CD4-positive, alpha-beta T cell treated with Interleukin-2 at 100 ng/mL for 4 hours (primary cell): ENCODE measurements at regions not wholly inside any gene's neighbourhood (a gene's known extent, or its start where the extent isn't known, plus 50 kb on each side); places are given as distances from the start of the nearest gene placed in this dataset.
"Not testable (repeated sequence)": the region's sequence is repeated elsewhere in the genome, so short reads cannot be mapped to it uniquely, and the experiment has no call there.

Experiments
- DNase-seq: peaks from one replicate; pipeline ENCODE4 v3.0.0-alpha.2; 2020; ENCODE audit warnings: low spot score

DNA sequence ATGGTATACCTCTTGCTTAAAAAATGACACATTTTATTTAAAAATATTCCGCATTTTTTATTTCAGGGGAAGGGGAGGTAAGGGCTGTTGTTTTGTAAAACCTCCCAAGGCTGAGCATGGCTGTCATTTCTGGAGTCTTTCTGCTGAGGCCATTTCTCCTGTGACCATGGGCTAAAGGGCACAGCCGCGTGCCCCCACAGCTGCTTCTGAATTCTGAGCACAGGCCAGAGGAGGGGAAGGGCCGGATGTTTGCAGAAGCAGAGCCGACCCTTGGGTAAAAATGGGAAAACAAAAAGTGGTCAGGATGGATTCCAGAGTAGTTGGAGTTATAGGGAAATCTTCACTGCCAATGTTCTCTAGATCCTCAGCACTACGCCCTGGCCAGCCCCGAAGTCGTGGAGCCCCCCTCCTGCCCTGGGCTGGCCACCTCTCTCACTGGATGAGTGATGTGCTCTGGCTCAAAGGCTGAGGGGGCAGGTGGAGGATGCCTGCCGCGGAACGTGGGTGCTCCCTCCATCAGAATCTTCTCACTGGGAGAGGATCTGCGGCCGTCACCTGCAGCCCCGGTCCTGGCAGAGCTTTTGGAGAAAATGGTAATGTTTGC, 131.3 kb upstream of the ZEB1 start:
- no peak for DNase-seq

- DNase-seq: no peak
These were observed 130.1 kb upstream of the ZEB1 start for GRCh38 chr10:31188792-31189406.

DNA sequence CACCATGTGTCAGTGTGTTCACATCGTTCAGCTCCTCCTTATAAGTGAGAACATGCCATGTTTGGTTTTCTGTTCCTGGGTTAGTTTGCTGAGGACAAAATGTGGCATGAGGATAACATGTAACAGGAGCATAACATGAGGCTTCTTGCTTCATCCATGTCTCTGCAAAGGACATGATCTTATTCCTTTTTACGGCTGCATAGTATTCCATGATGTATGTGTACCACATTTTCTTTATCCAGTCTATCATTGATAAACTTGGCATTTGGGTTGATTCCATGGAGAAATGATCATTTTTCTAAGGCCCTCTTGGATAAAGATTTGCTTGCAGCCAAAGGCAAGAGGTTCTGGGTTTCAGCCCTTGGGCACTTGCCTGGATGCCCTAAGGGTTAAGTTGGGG, 128.5 kb upstream of the ZEB1 start:
- DNase-seq: no peak

- DNase-seq: no peak
These were observed 126.5 kb upstream of the ZEB1 start for GRCh38 chr10:31192475-31192874.

- no peak for DNase-seq
These were observed 124.0 kb upstream of the ZEB1 start for GRCh38 chr10:31194986-31195385.

DNA sequence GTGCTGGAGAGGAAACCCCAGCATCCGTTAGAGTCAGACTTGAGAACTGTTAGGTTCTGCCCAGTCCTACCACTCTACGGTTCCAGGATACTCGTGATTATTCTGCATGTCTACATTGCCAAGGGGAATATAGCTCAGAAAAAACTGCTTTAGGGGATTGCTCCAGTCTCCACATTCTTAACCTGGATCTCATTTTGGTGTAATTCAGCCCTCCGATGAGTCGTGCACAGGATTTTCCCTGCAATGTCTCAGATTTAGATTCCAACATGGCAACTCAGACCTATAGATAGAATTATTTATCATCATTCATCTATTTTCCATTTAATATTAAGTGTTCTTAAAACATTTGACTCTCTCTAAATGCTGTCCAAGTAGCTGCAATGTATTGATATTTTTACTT, 121.1 kb upstream of the ZEB1 start:
- no peak for DNase-seq

DNA sequence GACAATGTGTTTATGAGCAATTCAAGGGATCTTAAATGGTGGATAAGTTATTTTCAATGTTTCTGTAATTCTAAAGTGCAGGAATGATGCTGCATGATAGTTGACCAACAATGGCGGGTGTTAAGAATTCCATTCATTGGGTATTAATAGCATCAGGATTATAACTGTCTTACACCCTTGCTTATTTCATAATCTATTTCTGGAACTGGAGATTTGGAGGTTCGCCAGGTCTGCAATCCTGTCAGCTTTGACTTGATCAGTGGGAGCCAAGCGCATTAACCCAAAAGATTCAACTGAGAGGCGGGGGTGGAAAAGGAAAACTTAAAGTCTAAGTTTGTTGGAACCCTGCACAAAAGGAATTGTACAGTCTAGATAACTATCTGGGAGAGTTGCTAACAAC, 114.9 kb upstream of the ZEB1 start:
- no peak for DNase-seq

- DNase-seq: no peak
These were observed 111.4 kb upstream of the ZEB1 start for GRCh38 chr10:31207636-31208035.

GRCh38 chr10:31209478-31209877, 109.5 kb upstream of the ZEB1 start:
- no peak for DNase-seq

DNA sequence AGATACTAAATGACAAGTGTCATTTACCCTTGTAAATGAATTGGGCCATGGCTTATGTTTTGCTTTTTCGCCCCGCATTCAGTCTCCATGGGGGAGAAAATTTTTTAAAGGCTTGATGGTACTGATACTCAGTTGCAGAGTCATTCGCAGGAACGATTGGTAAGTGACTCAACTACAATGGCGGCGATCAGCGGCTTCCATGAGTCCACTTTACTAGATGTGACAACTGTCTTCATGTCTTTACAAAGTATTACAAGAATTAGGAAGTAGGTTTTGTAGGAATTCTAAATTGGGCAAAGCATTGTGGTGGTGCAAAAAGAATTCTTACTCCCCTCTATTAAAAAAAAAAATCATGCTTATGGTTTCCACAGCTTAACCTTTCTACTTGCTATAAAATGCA, 108.8 kb upstream of the ZEB1 start:
- DNase-seq: no peak

GRCh38 chr10:31213959-31214358, 105.1 kb upstream of the ZEB1 start:
- DNase-seq: no peak

DNA sequence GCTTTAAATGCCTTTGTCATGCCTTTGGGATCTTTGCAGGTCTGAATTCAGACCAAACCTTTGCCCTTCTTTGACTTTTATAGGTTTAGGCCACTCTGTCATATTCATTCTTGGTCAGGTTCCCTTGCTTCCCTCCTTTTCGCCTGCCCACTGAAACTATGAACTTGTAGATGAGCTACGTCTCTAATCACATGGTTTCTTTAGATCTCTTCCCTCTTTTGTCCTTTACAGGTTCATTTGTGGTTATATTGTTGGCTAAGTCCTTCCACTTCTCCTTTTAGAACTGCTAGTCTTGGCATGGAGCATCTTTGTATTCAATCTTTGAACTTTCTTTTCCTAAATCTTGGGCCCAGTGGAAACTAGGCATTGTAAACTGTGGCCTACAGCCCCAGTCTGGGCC, 104.0 kb upstream of the ZEB1 start:
- no peak for DNase-seq

DNA sequence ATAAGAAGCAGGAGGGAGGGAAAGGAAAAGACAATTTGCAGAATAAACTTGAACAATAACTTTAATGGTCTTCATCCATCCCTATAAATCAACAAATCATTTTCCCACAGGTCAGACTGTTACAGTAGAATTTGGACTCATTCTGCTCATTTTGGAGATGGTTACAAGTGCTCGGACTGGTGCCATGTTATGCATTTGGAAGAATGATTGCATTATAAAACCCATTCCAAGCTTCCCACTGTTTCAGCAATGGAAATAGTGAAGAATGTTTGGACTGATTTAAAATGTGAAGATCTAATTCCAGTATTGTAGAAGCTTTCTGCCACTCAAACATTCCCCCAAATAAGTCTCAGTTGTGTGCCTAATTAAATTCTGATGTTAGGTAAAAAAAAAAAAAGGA, 99.7 kb upstream of the ZEB1 start:
- no peak for DNase-seq

DNA sequence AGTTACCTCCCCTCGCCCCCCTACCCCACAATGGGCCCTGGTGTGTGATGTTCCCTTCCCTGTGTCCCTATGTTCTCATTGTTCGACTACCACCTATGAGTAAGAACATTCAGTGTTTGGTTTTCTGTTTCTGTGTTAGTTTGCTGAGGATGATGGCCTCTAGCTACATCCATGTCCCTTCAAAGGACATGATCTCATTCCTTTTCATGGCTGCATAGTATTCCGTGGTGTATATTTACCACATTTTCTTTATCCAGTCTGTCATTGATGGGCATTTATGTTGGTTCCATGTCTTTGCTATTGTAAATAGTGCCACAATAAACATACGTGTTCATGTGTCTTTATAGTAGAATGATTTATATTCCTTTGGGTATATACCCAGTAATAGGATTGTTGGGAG, 90.2 kb upstream of the ZEB1 start:
- not testable (repeated sequence) for DNase-seq

GRCh38 chr10:31239961-31240360, 79.1 kb upstream of the ZEB1 start:
- DNase-seq: no peak

DNA sequence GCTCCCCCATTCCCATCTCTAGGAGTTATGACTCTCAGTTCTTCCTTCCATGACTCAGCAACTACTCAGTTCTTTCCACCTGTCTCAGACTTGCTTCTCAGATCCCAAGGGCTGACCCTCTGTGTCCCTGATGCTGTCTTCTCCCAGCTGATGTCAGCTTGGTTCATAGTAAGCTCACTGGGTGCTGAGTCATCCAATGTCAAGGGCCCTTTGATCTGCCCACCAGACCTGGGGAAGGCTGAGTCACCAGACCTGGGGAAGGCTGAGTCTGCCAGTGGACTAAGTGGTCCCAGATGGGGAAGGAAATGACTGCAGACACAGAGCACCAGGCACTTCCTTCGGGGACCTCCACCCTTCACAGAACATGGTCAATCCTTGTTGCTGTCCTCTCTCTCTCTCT, 76.1 kb upstream of the ZEB1 start:
- peak; percentile 7 for DNase-seq

- DNase-seq: not testable (repeated sequence)
These were observed 67.9 kb upstream of the ZEB1 start for GRCh38 chr10:31251118-31251517.

DNA sequence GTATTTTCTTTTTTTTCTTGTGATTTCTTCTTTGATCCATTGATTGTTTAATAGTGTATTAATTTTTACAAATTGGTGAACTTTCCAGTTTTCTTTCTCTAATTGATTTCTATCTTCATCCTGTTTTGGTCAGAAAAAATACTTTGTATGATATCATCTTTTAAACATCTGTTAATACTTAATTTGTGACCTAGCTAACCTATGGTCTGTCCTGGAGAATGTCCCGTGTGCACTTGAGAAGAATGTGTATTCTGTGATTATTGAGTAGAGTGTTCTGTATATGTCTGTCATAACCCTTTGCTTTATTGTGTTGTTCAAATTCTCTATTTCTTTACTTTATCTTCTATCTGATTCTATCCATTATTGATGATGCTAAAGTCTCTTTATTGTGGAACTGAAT, 65.8 kb upstream of the ZEB1 start:
- DNase-seq: no peak

DNA sequence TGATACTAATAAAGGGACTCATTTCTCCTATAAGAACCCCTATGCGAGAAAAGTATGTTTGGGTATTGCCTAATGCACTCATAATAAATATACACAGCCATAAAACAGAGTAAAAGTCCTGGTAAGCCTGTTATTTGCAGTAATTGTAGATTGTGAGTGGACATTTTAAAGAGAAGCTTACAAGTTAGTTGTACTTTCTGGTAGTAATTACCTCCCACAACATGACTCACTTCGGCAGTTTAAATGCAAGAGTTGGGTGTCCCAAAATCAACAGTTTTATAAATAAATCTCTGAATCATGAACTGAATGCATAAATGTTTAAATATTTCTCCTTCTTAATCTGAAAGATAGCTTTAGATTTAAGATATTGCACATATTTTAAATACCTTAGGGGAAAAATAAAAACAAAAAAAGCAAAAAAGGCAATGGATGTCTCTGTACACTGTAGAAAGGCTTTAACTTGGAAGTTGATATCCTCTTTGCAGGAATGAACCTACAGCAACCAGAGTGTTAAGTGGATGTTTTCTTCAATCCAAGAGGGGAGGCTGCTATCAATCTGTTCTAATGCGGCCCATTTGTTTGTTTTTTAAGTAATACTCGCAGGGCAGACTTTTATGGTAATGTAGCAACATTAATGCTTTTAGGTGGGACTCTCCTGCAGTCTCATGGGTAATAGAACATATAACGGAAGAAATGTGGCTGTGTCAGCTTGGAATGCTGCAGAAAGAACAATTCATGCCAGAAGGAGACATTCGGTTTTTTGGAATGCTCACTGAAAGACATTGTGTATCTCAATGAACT, 57.3 kb upstream of the ZEB1 start:
- DNase-seq: no peak

- DNase-seq: no peak
These were observed 56.3 kb upstream of the ZEB1 start for GRCh38 chr10:31262672-31263071.

DNA sequence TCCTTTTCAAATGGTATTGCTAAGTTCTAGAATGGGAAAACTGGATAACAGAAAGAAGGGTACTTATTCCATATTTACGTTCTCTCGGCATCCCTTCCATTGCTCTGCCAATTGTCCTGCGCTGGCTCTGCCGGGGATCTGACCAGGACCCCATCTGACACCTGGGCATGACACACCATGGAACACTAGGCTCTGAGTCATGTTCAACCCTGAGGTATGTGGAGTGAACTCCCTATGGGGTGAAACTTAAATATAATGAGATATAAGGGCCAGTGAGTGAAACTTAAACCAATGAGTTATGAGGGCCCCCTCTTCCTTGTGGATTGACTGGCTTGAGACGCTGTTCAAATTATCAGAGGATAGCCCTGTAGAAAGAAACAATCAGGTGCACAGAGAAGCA, 55.1 kb upstream of the ZEB1 start:
- no peak for DNase-seq

- no peak for DNase-seq
These were observed 50.3 kb upstream of the ZEB1 start for GRCh38 chr10:31268444-31269303.
